NCI-H128 (cell line): ENCODE measurements at regions not wholly inside any gene's neighbourhood (a gene's known extent, or its start where the extent isn't known, plus 50 kb on each side); places are given as distances from the start of the nearest gene placed in this dataset.
"Not testable (repeated sequence)": the region's sequence is repeated elsewhere in the genome, so short reads cannot be mapped to it uniquely, and the experiment has no call there.

Experiments used
- DNase-seq: peaks from one replicate; lab custom pipeline; 2025; ENCODE audit not compliant: unreplicated experiment; lab: John Stamatoyannopoulos, UW

- DNase-seq, result no peak
Observed at GRCh38 chr2:3899536-3900155, 196.3 kb downstream of the DCDC2C start.

DNA sequence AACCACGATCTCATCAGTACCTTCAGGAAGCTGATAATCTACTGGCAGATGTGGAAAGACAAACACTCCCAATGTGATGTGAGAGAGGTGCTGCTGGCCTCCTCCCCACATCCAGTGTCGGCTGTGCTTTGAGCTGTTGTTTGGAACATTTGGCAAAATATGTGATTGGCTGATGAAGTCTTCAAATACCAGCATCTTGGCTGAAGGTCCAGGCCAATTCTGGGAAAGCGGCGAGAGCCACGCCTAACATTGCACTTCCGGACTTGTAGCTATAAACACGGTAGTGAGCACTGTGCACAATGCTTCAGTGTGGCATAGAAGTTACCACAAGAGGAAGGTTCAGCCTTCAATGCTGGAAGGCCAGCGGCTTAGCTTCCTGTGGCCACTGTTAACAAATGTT, 198.8 kb downstream of the DCDC2C start:
- DNase-seq, result no peak

DNA sequence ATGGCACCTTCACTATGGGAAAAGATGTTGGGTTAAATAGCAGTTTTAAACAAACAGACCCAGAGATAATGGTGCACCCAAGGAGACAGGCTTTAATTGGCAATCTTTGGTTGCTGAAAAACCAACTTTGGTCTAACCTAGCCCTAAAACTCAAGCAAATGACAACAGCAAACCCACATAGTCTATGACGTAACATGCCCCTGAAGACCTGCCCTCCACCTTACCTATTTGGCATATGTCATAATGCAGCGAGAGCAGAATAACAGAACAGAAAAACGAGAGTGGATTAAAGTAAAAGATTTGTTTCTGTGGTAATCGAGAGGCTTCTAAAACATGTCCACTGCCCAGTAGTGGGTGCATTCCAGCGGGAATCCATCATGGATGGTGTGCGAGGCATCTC, 200.7 kb downstream of the DCDC2C start:
- DNase-seq, result no peak

DNA sequence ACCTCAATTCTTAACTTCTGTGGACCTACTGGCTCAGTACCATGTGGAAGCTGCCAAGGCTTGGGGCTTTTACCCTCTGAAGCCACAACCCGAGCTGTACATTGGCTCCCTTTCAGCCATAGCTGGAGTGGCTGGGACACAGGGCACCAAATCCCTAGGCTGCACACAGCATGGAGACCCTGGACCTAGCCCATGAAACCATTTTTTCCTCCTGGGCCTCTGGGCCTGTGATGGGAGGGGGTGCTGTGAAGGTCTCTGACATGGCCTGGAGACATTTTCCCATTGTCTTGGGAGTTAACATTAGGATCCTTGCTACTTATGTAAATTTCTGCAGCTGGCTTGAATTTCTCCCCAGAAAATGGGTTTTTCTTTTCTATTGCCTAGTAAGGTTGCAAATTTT, 205.1 kb downstream of the DCDC2C start:
- not testable (repeated sequence) for DNase-seq

GRCh38 chr2:3911882-3912455, 208.6 kb downstream of the DCDC2C start:
- no peak for DNase-seq

GRCh38 chr2:3913166-3913565, 209.8 kb downstream of the DCDC2C start:
- no peak for DNase-seq

DNA sequence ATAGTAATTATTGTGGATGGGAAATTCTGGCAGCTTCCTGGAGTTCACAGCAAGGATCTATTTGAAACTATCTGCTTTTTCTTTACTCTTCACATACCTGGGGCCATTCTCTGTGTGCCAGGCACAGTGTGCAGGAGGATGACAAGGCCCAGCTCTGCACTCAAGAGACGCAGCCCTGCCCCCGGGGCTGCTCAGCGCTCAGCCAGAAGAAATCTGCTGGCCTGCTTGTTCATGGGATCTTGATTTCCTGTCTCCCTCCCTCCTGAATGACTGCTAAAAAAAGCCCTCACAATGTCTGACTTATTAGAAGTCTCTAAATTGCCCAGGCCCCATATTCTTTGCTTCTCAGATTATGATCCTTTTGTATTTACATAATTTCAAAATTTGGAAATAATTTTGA, 210.9 kb downstream of the DCDC2C start:
- DNase-seq, result no peak

DNA sequence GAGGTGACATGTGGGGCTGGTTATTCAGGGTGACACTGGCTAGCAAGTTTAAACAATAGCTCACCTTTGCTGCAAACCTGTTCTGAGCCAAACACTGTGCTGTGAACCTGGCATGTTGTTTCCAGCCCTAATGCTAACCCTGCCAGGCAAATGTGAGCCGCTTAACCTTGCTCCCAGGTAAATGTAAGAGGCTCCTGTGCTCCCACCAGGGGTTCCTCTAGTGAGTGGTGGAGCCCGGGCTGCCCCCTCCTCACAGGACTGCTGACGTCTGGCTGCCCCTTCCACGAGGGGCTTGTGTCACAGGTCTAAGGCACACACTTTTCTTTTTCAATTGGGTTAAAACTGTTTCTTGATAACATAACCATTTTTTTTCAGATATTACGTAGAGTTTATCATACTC, 223.7 kb downstream of the DCDC2C start:
- DNase-seq, result no peak

GRCh38 chr2:3929374-3929773, 226.0 kb downstream of the DCDC2C start:
- DNase-seq, result no peak

- no peak for DNase-seq
Observed at GRCh38 chr2:3930246-3930645, 226.9 kb downstream of the DCDC2C start.

- DNase-seq, result no peak
Observed at GRCh38 chr2:3940661-3941060, 237.3 kb downstream of the DCDC2C start.

DNA sequence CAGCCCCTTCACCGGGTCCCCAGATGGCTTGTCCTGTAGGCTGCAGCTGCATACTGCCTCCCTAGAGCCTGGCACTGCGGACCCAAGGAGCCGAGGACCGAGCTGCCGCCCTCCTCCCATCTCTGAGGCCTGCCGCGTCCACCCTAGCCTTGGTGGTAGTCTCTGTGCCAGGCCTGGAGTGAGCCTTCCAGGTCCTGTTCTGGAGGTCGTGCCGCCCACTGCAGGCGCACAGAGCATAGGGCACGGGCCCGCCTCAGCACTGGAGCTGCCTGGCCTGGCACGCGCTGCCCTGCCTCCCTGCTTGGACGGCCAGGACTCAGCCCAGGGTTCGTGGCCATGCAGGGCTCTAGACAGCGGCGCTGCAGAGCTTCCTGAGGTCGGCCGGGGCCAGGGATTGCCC, 239.5 kb downstream of the DCDC2C start:
- DNase-seq, result no peak

DNA sequence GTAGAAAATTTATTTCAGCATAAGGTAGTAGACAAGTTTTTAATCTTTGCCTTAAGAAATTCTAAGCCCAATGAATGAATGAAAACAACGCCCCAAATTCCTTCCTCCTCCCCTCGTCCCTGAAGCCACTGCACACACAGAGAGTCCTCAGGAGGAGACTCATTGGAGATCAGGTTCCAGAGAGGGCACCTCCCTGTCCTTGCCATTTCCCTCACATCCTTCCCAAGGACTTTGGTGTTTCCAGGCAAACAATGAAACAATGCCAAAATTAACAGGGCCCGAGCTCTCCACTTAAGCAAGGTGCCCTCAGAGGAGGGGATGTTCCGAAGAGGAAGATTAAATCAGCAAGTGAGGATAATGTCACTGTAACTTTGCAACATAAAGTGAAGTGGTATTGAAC, 240.7 kb downstream of the DCDC2C start:
- no peak for DNase-seq

- DNase-seq, result no peak
Observed at GRCh38 chr2:3944841-3945240, 241.5 kb downstream of the DCDC2C start.

DNA sequence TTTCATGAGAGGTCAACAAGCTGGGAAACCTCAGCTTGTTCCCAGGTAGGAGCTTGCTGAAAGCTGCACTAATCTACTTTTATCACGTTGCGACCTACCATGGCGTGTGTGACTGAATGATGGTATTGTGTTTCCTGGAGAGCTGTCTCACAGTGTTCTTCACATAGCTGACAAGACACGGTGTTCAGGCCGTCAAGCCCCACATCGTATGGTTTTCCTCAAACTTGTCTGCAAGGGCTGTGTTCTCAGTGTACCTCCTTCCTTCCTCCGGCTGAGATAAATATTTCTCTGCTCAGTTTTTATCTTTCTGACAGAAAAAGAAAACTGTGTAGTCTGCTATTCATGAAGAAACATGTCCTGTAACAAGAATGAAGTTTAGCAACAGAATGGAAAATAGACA, 244.8 kb downstream of the DCDC2C start:
- DNase-seq, result no peak

GRCh38 chr2:3951131-3951954, 248.0 kb downstream of the DCDC2C start:
- no peak for DNase-seq

DNA sequence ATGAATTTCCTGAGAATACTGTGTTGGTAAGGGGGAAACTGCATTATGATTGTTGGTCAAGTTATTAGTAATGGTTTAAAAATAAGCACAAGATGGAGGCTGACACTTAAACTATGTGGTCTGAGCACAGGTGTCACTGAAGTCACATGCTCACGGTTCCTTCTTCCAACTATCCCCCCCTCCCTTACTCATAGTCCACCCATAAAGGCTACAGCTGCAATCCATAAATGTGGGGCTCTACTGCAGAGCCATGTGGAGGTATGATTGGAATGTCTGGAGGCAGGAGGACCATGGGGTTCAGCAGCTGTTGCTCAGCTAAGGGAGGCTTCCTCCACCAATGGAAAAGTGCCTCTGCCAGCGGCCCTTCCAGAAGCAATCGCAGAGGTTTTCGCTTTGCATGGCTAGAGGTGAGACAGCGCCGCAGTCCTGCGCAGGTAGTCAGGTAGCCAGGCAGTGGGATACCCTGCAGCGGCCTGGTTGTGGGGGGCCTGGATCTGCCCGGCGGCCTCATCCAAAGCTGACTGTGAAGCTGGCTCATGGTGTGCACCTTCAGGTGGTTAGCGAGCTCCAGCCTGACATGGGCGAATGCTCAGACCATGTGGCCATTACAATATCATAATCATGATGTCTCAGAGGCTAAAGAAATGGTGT, 249.6 kb downstream of the DCDC2C start:
- no peak for DNase-seq

DNA sequence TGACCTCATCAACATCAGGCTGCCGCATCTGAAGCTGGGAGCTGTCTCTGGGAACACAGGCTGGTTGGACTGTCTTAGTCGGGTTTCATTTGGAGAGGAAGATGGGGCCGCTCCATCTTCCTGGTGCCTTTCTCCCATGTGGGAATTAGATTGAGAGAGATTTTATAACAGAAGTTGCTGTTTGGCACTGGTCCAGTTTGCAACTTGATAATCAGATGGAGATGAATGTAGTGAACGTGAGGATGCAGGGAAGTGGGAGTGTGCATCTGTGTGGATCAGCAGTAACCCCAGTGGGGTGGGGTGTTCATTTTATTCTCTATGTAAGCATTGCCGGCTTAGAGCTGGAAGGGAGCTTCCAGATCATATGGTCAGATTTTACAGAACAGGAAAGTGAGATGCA, 250.9 kb downstream of the DCDC2C start:
- no peak for DNase-seq

DNA sequence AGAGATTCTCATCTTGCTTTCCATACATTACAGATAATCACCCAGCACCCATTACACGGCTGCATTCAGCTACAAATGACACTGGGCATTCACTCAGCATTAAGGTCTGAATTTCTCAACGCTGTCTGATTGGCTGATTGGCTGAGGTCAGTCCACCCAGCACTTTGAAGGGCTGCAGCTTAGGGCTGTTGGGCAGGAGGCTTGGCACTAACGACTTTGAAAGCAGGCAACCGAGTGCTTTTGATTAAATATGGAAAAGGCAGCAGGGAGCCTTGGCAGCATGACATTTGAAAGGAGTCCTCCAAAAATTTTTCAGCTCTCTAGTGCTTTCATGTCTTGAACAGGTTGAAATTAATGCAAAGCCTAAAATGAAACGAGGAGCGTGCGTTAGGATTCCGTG, 253.0 kb downstream of the DCDC2C start:
- DNase-seq, result no peak

DNA sequence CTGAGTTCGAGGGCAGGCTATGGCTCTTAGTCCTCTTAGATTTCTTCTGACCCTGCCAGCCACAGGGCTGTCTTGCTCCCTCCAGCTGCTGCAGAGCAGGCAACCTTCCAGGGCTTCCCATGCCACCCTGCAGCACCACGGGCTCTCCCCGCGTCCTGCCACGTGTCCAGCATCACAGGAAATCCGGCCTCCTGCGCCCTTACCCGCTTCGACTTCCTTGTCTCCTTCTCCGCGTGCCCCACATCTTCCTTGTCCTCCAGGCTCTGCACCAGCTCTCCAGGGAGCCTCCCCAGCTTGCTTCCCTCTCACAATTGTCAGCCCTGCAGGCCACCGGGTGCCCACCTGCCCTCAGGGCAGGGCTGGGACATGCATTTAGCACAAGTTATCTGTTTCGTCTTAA, 253.5 kb downstream of the DCDC2C start:
- no peak for DNase-seq

DNA sequence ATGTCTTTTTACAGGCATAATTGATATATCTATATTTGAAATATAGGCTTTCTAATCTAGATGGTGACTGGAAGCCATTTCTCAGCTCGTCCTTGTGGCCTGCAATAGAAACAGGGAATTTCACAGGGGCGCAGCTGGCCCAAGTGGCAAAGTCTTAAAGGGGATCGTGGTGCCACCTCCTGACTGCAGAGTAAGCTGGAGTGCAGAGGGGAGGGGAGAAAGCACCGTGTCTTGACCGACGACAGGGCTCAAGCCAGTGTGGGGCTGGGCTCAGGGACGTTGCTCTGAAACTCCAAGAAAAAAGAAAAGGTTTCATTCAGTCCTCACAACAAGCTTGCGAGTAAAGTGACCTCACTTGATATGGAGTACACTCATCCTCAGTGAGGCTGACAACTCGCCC, 255.1 kb downstream of the DCDC2C start:
- DNase-seq, result no peak

DNA sequence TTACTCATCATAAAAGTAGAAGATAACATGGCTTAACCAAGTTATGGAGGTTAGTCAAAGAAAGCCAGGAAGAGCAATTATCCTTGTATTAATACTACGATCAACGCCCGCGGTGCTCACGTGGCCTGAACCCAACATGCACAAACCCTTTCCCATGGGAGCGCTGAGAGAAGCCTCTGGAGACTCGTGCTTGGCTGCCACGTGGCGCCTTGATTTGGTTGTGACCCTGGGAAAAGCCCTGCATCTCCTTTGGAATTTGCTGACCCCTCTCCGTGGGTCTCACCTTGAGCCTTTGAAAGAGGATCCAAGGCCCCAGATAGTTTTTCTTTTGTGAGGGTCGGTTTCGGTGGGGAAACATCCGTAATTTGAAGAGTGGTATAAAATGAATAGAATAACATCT, 255.6 kb downstream of the DCDC2C start:
- no peak for DNase-seq
